HG03432 (cell line): ENCODE measurements at regions not wholly inside any gene's neighbourhood (a gene's known extent, or its start where the extent isn't known, plus 50 kb on each side); places are given as distances from the start of the nearest gene placed in this dataset.

Source experiments
- ATAC-seq: cut with Tn5 transposase; IDR thresholded peaks from one replicate; pipeline ENCODE4 v1.9.1; 2021; ENCODE audit warnings: mild to moderate bottlenecking, moderate library complexity; ENCODE audit not compliant: unreplicated experiment

GRCh38 chr3:44013967-44014366 is 227.7 kb upstream of the TOPAZ1 start:
- no peak for ATAC-seq

- no peak for ATAC-seq
Observed at GRCh38 chr3:44015170-44015569, 226.5 kb upstream of the TOPAZ1 start.

GRCh38 chr3:44016818-44017217 is 224.9 kb upstream of the TOPAZ1 start:
- no peak for ATAC-seq

- no peak for ATAC-seq
Observed at GRCh38 chr3:44018926-44019325, 222.8 kb upstream of the TOPAZ1 start.

- ATAC-seq: no peak
Observed at GRCh38 chr3:44019736-44020135, 221.9 kb upstream of the TOPAZ1 start.

GRCh38 chr3:44020143-44020542 is 221.5 kb upstream of the TOPAZ1 start:
- no peak for ATAC-seq

GRCh38 chr3:44021651-44022594 is 219.8 kb upstream of the TOPAZ1 start:
- ATAC-seq: no peak

- no peak for ATAC-seq
Observed at GRCh38 chr3:44023961-44024593, 217.6 kb upstream of the TOPAZ1 start.

- ATAC-seq: no peak
Observed at GRCh38 chr3:44026220-44026865, 215.3 kb upstream of the TOPAZ1 start.

GRCh38 chr3:44029100-44029499 is 212.6 kb upstream of the TOPAZ1 start:
- ATAC-seq: no peak

- no peak for ATAC-seq
Observed at GRCh38 chr3:44030285-44030684, 211.4 kb upstream of the TOPAZ1 start.

GRCh38 chr3:44030687-44031305 is 210.9 kb upstream of the TOPAZ1 start:
- ATAC-seq: no peak

GRCh38 chr3:44031387-44032380 is 210.0 kb upstream of the TOPAZ1 start:
- ATAC-seq: peak; percentile 43

GRCh38 chr3:44032487-44032886 is 209.2 kb upstream of the TOPAZ1 start:
- ATAC-seq: no peak

GRCh38 chr3:44033123-44033522 is 208.6 kb upstream of the TOPAZ1 start:
- no peak for ATAC-seq

- ATAC-seq: no peak
Observed at GRCh38 chr3:44036850-44037249, 204.8 kb upstream of the TOPAZ1 start.

- ATAC-seq: no peak
Observed at GRCh38 chr3:44039006-44039405, 202.7 kb upstream of the TOPAZ1 start.

- ATAC-seq: no peak
Observed at GRCh38 chr3:44041726-44042125, 200.0 kb upstream of the TOPAZ1 start.

GRCh38 chr3:44042772-44043171 is 198.9 kb upstream of the TOPAZ1 start:
- ATAC-seq: no peak
